NT2/D1 (cell line): ENCODE measurements at regions not wholly inside any gene's neighbourhood (a gene's known extent, or its start where the extent isn't known, plus 50 kb on each side); places are given as distances from the start of the nearest gene placed in this dataset.

ENCODE experiments used
- SUZ12 ChIP-seq: IDR thresholded peaks from 2 replicates; pipeline ENCODE4 v1.6.1; 2011; ENCODE audit not compliant: insufficient read length, insufficient read depth; ENCODE audit errors: extremely low read depth
- YY1 ChIP-seq: IDR thresholded peaks from 2 replicates; pipeline ENCODE4 v1.6.1; 2011; ENCODE audit not compliant: insufficient read length, insufficient read depth
- ZNF274 ChIP-seq: IDR thresholded peaks from 2 replicates; pipeline ENCODE4 v1.6.1; 2011; ENCODE audit warnings: mild to moderate bottlenecking, low read depth, low read length

- no peak for TF ChIP-seq SUZ12
- TF ChIP-seq YY1: no peak
- TF ChIP-seq ZNF274: no peak
Observed at GRCh38 chr13:34767778-34768177, 174.3 kb upstream of the NBEA start.
